ENCODE measurements at regions not wholly inside any gene's neighbourhood (a gene's known extent, or its start where the extent isn't known, plus 50 kb on each side); places are given as distances from the start of the nearest gene placed in this dataset.

- TF ChIP-seq ZC3H10 (CRISPR knock-in tag; IDR thresholded peaks at IDR 0.05) (no peak), ZNF70 (CRISPR knock-in tag; IDR thresholded peaks at IDR 0.05) (no peak)
Observed at GRCh38 chr5:89030798-89031197, 147.8 kb upstream of the MEF2C start.
